K562 (cell line): ENCODE measurements at regions not wholly inside any gene's neighbourhood (a gene's known extent, or its start where the extent isn't known, plus 50 kb on each side); places are given as distances from the start of the nearest gene placed in this dataset.

Experiments
- ATAC-seq: fragments of 200-7000 bp; cut with Tn5 transposase; 3 replicates; pipeline ENCODE4 v1.9.1; 2020; ENCODE audit warnings: moderate library complexity
- BruUV-seq: library from RNA; stranded (reverse); fragments of 400-500 nt; replicated peaks from 2 replicates; lab custom pipeline; 2021; lab: Mats Ljungman, UMichigan
- CTCF ChIA-PET: fragments of 300-600 bp; formaldehyde crosslinking; extraction: SDS; loops from one replicate; lab custom pipeline; 2021; ENCODE audit warnings: low intra/inter-chr PET ratio; lab: Yijun Ruan, JAX
- POLR2A ChIA-PET: fragments of 300-600, 350-650 bp; sonication (Branson Sonifier 250); formaldehyde crosslinking; extraction: SDS; loops from one replicate; lab custom pipeline; 2021; ENCODE audit warnings: antibody characterized with exemption, inconsistent platforms; lab: Yijun Ruan, JAX
- DNase-seq, 4 experiments: peaks; one replicate each; pipeline versions ENCODE4 v3.0.0 to v3.0.0-alpha.2; 2011 to 2018; ENCODE audit warnings: low spot score in 3 of 4, mixed read lengths in 3 of 4; ENCODE audit errors: extremely low read depth in 1 of 4
- FAIRE-seq: peaks from 2 replicates; lab custom pipeline; 2011; peaks lifted over from hg19 to GRCh38; lab: Jason Lieb, UNC
- H2AFZ ChIP-seq: 2 replicates; pipeline ENCODE4 v1.6.0; 2011; ENCODE audit warnings: low read depth, low read length, control low read depth, inconsistent platforms
- H3K27ac ChIP-seq: fragments of 200-600 bp; 3 replicates; pipeline ENCODE4 v1.8.0; 2011; ENCODE audit warnings: low read depth, mild to moderate bottlenecking, control low read depth, inconsistent platforms, low read length, moderate library complexity, mixed read lengths; ENCODE audit errors: extremely low read depth
- H3K27me3 ChIP-seq, 2 experiments: fragments of 300-600 bp in 1 of 2; 2 replicates in 1 of 2; 3 replicates in 1 of 2; pipeline versions ENCODE4 v1.6.0 to v1.8.0; 2011; ENCODE audit warnings: inconsistent platforms in 2 of 2, low read length in 2 of 2, mild to moderate bottlenecking in 1 of 2, mixed read lengths in 1 of 2, moderate library complexity in 1 of 2; ENCODE audit not compliant: control insufficient read depth in 2 of 2, insufficient read depth in 2 of 2
- H3K36me3 ChIP-seq: fragments of 300-600 bp; 3 replicates; pipeline ENCODE4 v1.8.0; 2011; ENCODE audit warnings: mild to moderate bottlenecking, low read length, inconsistent platforms; ENCODE audit not compliant: control insufficient read depth, insufficient read depth
- H3K4me1 ChIP-seq, 2 experiments: fragments of 200-600 bp in 1 of 2; replicated peaks in 1 of 2; 2 replicates in 1 of 2; 3 replicates in 1 of 2; pipeline versions ENCODE4 v1.5.1 to v1.8.0; 2011; ENCODE audit warnings: inconsistent platforms in 2 of 2, low read length in 2 of 2, mild to moderate bottlenecking in 1 of 2, mixed read lengths in 1 of 2, moderate library complexity in 1 of 2; ENCODE audit not compliant: control insufficient read depth in 2 of 2, insufficient read depth in 2 of 2
- H3K4me2 ChIP-seq: 2 replicates; pipeline ENCODE4 v1.6.1; 2011; ENCODE audit warnings: low read length, control low read depth, inconsistent platforms, mixed read lengths; ENCODE audit not compliant: insufficient read depth
- H3K4me3 ChIP-seq: fragments of 200-600 bp; sonication (generic), shearing (Covaris generic); 2 replicates; pipeline ENCODE4 v1.5.1; 2016; ENCODE audit warnings: control low read depth, inconsistent platforms
- H3K79me2 ChIP-seq: fragments of 200-600 bp; 3 replicates; pipeline ENCODE4 v1.8.0; 2011; ENCODE audit warnings: low read length, inconsistent platforms; ENCODE audit not compliant: control insufficient read depth, insufficient read depth
- H3K9ac ChIP-seq, 2 experiments: 2 replicates each; pipeline versions ENCODE4 v1.6.0 to v1.6.1; 2011; ENCODE audit warnings: low read depth in 2 of 2, low read length in 2 of 2, control low read depth in 1 of 2, inconsistent platforms in 1 of 2, mild to moderate bottlenecking in 1 of 2, mixed read lengths in 1 of 2; ENCODE audit not compliant: insufficient read depth in 1 of 2
- H3K9me1 ChIP-seq: one replicate; pipeline ENCODE4 v1.6.0; 2011; ENCODE audit warnings: inconsistent platforms, mild to moderate bottlenecking, low read length, moderate library complexity; ENCODE audit not compliant: control insufficient read depth, insufficient read depth
- H3K9me3 ChIP-seq: replicated peaks from 2 replicates; pipeline ENCODE4 v1.5.1; 2011; ENCODE audit warnings: low read depth, low read length, inconsistent platforms; ENCODE audit not compliant: control insufficient read depth, insufficient read depth
- H4K20me1 ChIP-seq: replicated peaks from 2 replicates; pipeline ENCODE4 v1.6.1; 2011; ENCODE audit warnings: low read length, inconsistent platforms, mixed read lengths; ENCODE audit not compliant: control insufficient read depth, insufficient read depth
- CBFA2T2 ChIP-seq: fragments of 450-650 bp; conservative IDR thresholded peaks from 2 replicates; pipeline ENCODE4 v1.6.1; 2017; ENCODE audit warnings: mild to moderate bottlenecking
- CBX8 ChIP-seq: fragments of 200-600 bp; sonication (generic); IDR thresholded peaks from 2 replicates; pipeline ENCODE4 v1.6.1; 2012; ENCODE audit warnings: borderline replicate concordance, mixed run types, low read depth, mild to moderate bottlenecking, moderate library complexity, mixed read lengths, low read length, control low read depth, inconsistent platforms; ENCODE audit not compliant: poor library complexity, severe bottlenecking; ENCODE audit errors: extremely low read depth
- FOS ChIP-seq: IDR thresholded peaks from 3 replicates; pipeline ENCODE4 v1.6.1; 2011; ENCODE audit not compliant: insufficient read length; ENCODE audit errors: extremely low read depth
- HDGF ChIP-seq: fragments of 450-650 bp; IDR thresholded peaks from 2 replicates; pipeline ENCODE4 v1.6.1; 2016
- JUN ChIP-seq, 2 experiments: sonication (generic) in 1 of 2; formaldehyde crosslinking in 1 of 2; IDR thresholded peaks; 2 replicates each; pipeline versions ENCODE4 v1.6.1 to v1.8.0; 2012 to 2022; ENCODE audit warnings: borderline replicate concordance in 2 of 2, mild to moderate bottlenecking in 2 of 2, improper control_type of control experiment in 1 of 2, low read depth in 1 of 2, low read length in 1 of 2, missing genetic modification reagents in 1 of 2
- NFXL1 ChIP-seq: fragments of 450-650 bp; formaldehyde crosslinking; IDR thresholded peaks from 2 replicates; pipeline ENCODE4 v1.4.0; 2021; ENCODE audit warnings: mild to moderate bottlenecking
- POLR3A ChIP-seq: IDR thresholded peaks from 2 replicates; pipeline ENCODE4 v1.6.1; 2011; ENCODE audit warnings: borderline replicate concordance, mild to moderate bottlenecking, moderate library complexity; ENCODE audit not compliant: insufficient read length, insufficient read depth; ENCODE audit errors: extremely low read depth
- RBM17 ChIP-seq: fragments of 200-400 bp; formaldehyde crosslinking; IDR thresholded peaks from 2 replicates; pipeline ENCODE4 v1.6.1; 2017; ENCODE audit warnings: low read depth, mild to moderate bottlenecking, low read length, borderline replicate concordance
- SP1 ChIP-seq: sonication (generic); formaldehyde crosslinking; IDR thresholded peaks from 2 replicates; pipeline ENCODE4 v1.8.1; 2022; ENCODE audit warnings: mild to moderate bottlenecking, missing genetic modification reagents
- TEAD4 ChIP-seq, 2 experiments: sonication (generic) in 1 of 2; formaldehyde crosslinking in 1 of 2; IDR thresholded peaks; 2 replicates each; pipeline versions ENCODE4 v1.6.1 to v1.8.0; 2012 to 2022; ENCODE audit warnings: borderline replicate concordance in 1 of 2, inconsistent platforms in 1 of 2, low read length in 1 of 2, mild to moderate bottlenecking in 1 of 2, missing genetic modification reagents in 1 of 2
- ZNF197 ChIP-seq: fragments of 200-800 bp; sonication (Bioruptor generic); IDR thresholded peaks from 2 replicates; pipeline ENCODE4 v1.6.1; 2016; ENCODE audit warnings: low read depth, missing genetic modification characterization, missing compliant biosample characterization
- ZNF311 ChIP-seq: fragments of 250-450 bp; sonication (Bioruptor Pico); IDR thresholded peaks from 2 replicates; pipeline ENCODE4 v1.4.0; 2020; ENCODE audit warnings: mild to moderate bottlenecking, moderate library complexity
- ZNF431 ChIP-seq: sonication (generic); formaldehyde crosslinking; IDR thresholded peaks from 2 replicates; pipeline ENCODE4 v1.8.0; 2022; ENCODE audit warnings: mild to moderate bottlenecking, missing genetic modification reagents
- ZNF589 ChIP-seq: fragments of 200-800 bp; sonication (Bioruptor generic); IDR thresholded peaks from 2 replicates; pipeline ENCODE4 v1.6.1; 2016; ENCODE audit warnings: low read depth, missing genetic modification characterization, missing compliant biosample characterization
- ZNF77 ChIP-seq: fragments of 250-450 bp; sonication (Bioruptor Pico); IDR thresholded peaks from 2 replicates; pipeline ENCODE4 v1.5.0; 2020
- WGBS: fragments of 100-300 bp; shearing (Covaris generic); methylation state at CpG from one replicate; pipeline ENCODE4 v1.1.6; 2016; ENCODE audit warnings: low coverage, mixed read lengths; ENCODE audit not compliant: insufficient coverage; ENCODE audit errors: missing lambda C conversion rate; 5-methylcytosine and 5-hydroxymethylcytosine counted together
- in situ Hi-C: fragments of 300-500 bp; cut with MboI; formaldehyde crosslinking; loops from 4 replicates; pipeline ENCODE4 v1.15.0; 2018; ENCODE audit warnings: inconsistent platforms, mixed read lengths
- intact Hi-C: fragments of 100-400 bp; cut with micrococcal nuclease; formaldehyde crosslinking; loops from 2 replicates; pipeline ENCODE4 v1.14.2; 2022
- TF ChIP-seq, protein P1 (sequence below): fragments of 250-450 bp; sonication (Bioruptor Pico); IDR thresholded peaks from 2 replicates; pipeline ENCODE4 v1.4.0; 2020; ENCODE audit warnings: mild to moderate bottlenecking

DNA sequence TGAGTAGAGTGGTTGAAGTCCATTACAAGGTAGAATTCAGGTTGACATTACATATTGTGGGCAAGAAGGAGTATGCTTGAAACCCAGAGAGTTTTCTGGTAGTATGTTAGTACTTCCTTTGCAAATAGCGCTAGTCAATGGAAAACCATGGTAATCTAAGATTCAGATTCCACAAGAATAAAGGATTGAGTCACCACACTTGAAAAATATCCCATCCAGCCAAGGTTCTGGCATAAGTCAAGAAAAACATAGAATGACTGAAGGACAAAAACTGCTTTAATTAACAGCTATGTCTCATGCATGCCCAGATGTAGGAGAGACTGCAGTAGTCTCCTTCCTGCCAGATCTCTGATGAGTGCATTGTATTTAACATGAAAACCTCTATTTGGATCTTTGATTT lies 469.8 kb downstream of the BMP2 start:
- ATAC-seq (no peak), DNase-seq (no peak), FAIRE-seq (no peak)
- H3K27ac ChIP-seq: no peak overlapping the region
- H3K4me3 ChIP-seq: no peak overlapping the region
- BruUV-seq: no TSS peak
- H3K9ac ChIP-seq: no peak overlapping the region
- no peaks in the 10 kb centered on the region for H3K4me1 ChIP-seq
- H3K9me3 ChIP-seq: no peaks in the 10 kb centered on the region
- intact Hi-C loops: no loop called here
- POLR2A ChIA-PET: no interaction called here
- H3K27me3 ChIP-seq: no peaks in the 10 kb centered on the region
- in situ Hi-C loops: no loop called here
- H3K4me2 ChIP-seq: no peak overlapping the region
- H4K20me1 ChIP-seq: no peaks in the 10 kb centered on the region
- H2AFZ ChIP-seq: no peak overlapping the region
- no peaks in the 10 kb centered on the region for H3K79me2 ChIP-seq
- H3K36me3 ChIP-seq: no peaks in the 10 kb centered on the region
- CTCF ChIA-PET: interaction anchor here (0.6 kb wide), 1 partner anchor 186 kb away, joined by 3 read pairs; no protein-coding TSS in a partner anchor
- no peaks in the 10 kb centered on the region for H3K9me1 ChIP-seq
- WGBS: 0% methylated on average over 1 of the region's 1 CpG
- TF ChIP-seq NFXL1 (CRISPR knock-in tag): no peak
- no peak for TF ChIP-seq ZNF197 (CRISPR knock-in tag)
- no peak for TF ChIP-seq CBX8
- TF ChIP-seq TEAD4 (IDR thresholded peaks at IDR 0.05; ENCODE audit: low read length): no peak
- no peak for TF ChIP-seq TEAD4 (CRISPR knock-in tag; IDR thresholded peaks at IDR 0.05; ENCODE audit: borderline replicate concordance)
- TF ChIP-seq ZNF77 (CRISPR knock-in tag): no peak
- no peak for TF ChIP-seq RBM17
- TF ChIP-seq, all 486 proteins: peak for 0

DNA sequence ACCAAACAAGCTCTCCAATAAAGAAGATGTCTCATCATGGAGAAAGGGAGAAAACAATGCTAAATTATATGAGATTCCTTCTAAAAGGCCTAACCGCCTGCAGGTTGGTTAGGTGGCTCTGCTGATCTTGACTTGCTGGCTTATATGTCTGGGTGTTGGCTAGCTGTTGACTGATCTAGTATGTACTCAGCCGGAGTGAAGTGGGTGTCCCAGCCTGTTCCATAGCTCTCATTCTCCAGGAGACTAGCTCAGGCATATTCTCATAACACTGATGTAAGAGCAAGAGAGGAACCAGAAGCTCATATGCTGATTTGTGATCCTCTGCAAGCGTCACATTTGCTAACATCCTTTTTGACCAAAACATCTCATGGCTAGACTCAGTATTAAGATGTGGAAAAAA lies 473.0 kb downstream of the BMP2 start:
- Histone ChIP-seq H4K20me1 (no peaks in the 10 kb centered on the region), H3K4me2 (no peak overlapping the region), H3K79me2 (no peaks in the 10 kb centered on the region), H3K9me1 (no peaks in the 10 kb centered on the region), H3K4me1 (no peaks in the 10 kb centered on the region), H3K27ac (no peak overlapping the region), H3K9ac (no peak overlapping the region), H3K9me3 (no peaks in the 10 kb centered on the region), H3K4me3 (no peak overlapping the region), H3K27me3 (no peaks in the 10 kb centered on the region), H3K36me3 (no peaks in the 10 kb centered on the region), H2AFZ (no peak overlapping the region)
- intact Hi-C loops (no loop called here), in situ Hi-C loops (no loop called here)
- DNase-seq: no peak
- no peak for ATAC-seq
- no peak for FAIRE-seq
- POLR2A ChIA-PET: no interaction called here
- WGBS: 0% methylated on average over 3 of the region's 3 CpGs
- CTCF ChIA-PET: no interaction called here
- BruUV-seq: no TSS peak
- TF ChIP-seq, protein P1, sequence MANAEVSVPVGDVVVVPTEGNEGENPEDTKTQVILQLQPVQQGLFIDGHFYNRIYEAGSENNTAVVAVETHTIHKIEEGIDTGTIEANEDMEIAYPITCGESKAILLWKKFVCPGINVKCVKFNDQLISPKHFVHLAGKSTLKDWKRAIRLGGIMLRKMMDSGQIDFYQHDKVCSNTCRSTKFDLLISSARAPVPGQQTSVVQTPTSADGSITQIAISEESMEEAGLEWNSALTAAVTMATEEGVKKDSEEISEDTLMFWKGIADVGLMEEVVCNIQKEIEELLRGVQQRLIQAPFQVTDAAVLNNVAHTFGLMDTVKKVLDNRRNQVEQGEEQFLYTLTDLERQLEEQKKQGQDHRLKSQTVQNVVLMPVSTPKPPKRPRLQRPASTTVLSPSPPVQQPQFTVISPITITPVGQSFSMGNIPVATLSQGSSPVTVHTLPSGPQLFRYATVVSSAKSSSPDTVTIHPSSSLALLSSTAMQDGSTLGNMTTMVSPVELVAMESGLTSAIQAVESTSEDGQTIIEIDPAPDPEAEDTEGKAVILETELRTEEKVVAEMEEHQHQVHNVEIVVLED (CRISPR knock-in tag): no peak
- TF ChIP-seq ZNF311 (CRISPR knock-in tag): no peak
- TF ChIP-seq CBFA2T2: no peak
- no peak for TF ChIP-seq ZNF431 (CRISPR knock-in tag)
- no peak for TF ChIP-seq FOS
- TF ChIP-seq ZNF589: no peak
- no peak for TF ChIP-seq JUN (IDR thresholded peaks at IDR 0.05; ENCODE audit: borderline replicate concordance, low read depth, low read length)
- TF ChIP-seq JUN (CRISPR knock-in tag; IDR thresholded peaks at IDR 0.05; ENCODE audit: borderline replicate concordance): no peak
- TF ChIP-seq HDGF: no peak
- TF ChIP-seq SP1 (CRISPR knock-in tag): no peak
- no peak for TF ChIP-seq POLR3A
